ENCODE measurements at regions not wholly inside any gene's neighbourhood (a gene's known extent, or its start where the extent isn't known, plus 50 kb on each side); places are given as distances from the start of the nearest gene placed in this dataset.
A peak's percentile ranks its signal among the peaks of the same experiment; 100 is the strongest.

DNA sequence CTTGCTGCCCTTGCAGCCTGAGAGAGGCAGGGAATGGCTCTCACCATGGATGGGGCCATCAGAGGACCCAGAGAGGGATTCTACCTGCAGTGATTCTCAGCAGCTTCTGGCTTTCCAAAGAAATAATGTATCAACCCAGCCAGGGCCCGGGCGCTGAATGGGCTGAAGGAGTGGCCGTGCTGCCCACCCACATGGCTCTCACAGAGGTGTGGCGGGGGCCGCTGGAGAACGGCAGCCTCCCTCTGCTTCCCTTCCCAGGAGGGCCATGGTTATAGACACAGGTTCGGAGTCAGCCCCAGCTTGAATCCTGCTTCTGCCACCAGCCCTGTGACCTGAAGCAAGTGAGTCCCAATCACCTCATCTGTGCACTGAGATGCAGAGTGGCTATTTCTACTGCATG lies 82.7 kb downstream of the THAP12 start:
- Mint-ChIP-seq H3K36me3 (no peaks in the 10 kb centered on the region), H3K27me3 (peaks cover 2% of the 10 kb centered on the region), H3K9me3 (no peaks in the 10 kb centered on the region), H3K4me1 (peaks cover 2% of the 10 kb centered on the region in 3 donors), H3K27ac (no peak overlapping the region), H3K4me3 (no peak overlapping the region)

DNA sequence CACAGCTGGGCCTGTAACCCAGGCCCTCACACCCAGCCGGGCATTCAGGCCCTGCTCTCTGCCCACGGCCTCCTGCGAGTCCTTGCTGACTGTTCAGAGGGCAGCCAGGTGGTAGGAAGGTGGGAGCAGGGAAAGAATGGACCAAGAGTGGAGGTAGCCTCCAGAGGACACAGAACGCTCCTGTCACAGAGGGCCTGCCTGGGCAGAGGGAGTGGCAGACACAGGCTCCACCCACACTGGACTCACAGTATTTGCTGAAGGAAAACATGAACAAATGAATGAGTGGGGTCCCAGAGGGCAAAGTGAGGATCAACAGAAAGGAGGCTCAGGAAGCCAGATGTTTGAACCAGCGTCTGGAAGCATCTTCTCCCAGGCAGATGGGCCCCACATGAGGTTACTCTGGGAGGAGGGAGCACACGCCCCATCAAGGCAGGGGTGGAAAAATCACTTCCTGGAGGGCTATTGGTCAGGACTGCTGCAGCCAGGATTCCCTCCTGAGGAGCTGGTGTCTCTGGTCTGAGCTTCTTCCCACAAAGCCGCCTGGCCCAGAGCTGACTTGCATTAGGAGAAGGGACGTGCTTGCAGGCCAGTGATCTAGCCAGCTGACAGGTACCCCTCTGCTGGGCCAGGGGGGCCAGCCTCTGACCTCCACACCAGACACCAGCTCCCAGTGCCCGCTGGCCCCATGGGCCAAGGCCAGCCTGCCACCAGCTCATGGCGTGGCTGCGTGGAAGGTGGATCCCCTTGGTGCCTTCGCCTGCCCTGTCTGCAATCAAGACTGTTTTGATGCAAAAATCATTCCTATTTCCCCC lies 84.0 kb downstream of the THAP12 start:
- peak overlapping the region in 1 of 3 donors; percentile 53 for H3K27ac Mint-ChIP-seq
- H3K36me3 Mint-ChIP-seq: no peaks in the 10 kb centered on the region
- no peaks in the 10 kb centered on the region for H3K9me3 Mint-ChIP-seq
- peaks cover 2% of the 10 kb centered on the region for H3K27me3 Mint-ChIP-seq
- no peak overlapping the region for H3K4me3 Mint-ChIP-seq
- H3K4me1 Mint-ChIP-seq: peaks cover 7 to 10% (median 8%) of the 10 kb centered on the region in 3 donors

DNA sequence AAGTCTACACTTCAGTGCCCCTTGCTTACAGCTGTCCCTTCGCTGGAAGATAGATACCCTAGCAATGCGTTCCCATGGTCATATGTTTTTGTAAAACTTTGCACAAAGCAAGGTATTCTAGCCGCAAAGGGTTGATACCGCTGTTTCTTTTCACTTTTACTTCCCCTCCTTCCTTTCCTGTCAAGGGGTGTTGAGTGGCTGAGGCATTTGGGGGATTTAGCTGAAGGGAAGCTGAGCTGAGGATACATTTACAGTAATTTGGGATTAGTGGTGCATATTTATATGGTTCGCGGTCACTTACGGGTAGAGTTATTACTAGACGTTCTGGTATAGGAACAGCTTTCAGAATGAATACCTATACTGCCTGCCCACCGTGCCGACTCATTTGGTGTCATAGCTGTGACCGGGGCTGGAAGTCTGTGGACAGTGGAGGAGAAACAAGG lies 86.9 kb upstream of the WNT11 start:
- peak overlapping the region in 1 of 3 donors; percentile 32 for H3K27ac Mint-ChIP-seq
- H3K36me3 Mint-ChIP-seq: no peaks in the 10 kb centered on the region
- H3K4me1 Mint-ChIP-seq: peaks cover 11 to 17% (median 12%) of the 10 kb centered on the region in 3 donors

DNA sequence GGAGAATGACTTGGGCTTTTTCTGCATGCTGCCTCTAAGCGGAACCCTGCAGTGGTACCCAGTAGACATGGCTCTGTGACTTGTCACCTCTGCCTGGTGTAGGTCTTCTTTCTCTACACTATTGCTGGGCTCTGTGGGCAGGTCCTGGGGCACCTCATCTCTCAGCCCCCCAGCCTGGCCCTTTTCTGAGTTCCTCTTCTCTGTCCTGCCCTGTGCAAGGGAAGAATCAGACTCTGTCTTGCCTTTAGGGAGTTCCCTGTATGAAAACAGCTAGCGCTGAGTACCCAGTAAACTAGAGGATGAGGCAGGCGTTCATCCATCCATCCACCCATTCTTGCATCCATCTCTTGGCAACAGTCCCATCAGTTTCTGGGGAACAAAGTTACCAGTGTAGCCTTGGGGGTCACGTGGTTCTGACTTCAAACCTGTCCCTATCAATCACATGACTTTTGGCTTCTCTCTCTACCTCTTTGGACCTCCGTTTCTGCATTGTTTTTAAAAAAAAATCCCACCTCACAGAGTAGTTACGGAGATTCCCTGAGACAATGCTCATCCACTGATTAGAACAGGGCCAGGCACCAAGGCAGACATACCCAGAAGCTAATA lies 86.4 kb upstream of the WNT11 start:
- Mint-ChIP-seq H3K9me3 (no peaks in the 10 kb centered on the region), H3K36me3 (no peaks in the 10 kb centered on the region), H3K27ac (peak overlapping the region in 1 of 3 donors; percentile 32), H3K4me3 (peak overlapping the region in 3 of 4 donors; percentile 58 to 86 (median 85)), H3K4me1 (peaks cover 14 to 23% (median 15%) of the 10 kb centered on the region in 3 donors), H3K27me3 (peaks cover 4% of the 10 kb centered on the region)

More for the DNA sequence above, 86.9 kb upstream of the WNT11 start:
- Mint-ChIP-seq H3K27me3 (peaks cover 4% of the 10 kb centered on the region), H3K4me3 (peak overlapping the region in 3 of 4 donors; percentile 58 to 86 (median 85)), H3K9me3 (no peaks in the 10 kb centered on the region)

DNA sequence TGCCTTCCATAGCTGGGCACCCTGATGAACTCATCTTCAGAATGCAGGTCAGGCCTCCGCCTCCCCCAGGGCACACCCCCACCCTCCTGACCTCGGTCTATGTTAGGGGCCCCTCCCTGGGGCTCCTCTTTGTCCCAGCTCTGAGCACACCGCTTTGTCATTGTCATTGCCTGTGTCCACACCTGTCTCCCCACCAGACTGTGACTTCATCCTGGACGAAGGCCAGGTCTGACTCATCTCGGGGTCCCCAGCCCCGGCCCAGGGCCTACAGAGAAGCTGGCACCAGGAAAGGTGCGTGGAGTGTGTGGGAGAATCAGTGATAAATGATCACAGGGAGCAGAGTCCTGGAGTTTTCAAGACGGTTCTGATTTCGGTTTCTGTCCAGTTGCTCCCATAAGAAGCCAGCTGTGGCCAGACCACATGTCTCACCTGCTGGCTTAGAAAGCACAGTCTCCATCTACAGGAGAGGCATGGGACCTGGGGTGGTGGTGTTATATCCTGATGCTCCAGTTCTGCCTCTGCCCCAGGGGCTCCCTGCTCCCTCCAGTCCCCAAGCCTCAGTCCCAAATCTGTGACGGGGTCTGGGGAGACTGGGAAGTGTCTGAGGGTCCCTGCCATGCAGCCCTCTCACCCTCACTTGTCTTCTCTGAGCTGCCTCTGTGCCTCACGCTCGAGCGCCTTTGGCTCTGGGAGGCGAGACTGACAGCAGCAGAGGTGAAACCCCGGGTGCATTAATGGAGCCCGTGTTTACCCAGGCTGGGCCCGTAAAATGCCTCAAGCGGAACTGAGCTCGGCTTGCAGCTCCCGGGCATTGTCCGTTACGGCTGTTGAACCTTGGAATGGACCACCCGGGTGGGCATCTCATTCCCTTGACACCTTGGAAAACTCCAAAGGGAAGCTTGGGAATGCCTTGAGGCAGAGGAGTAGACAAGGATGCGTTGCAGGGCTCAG lies 85.5 kb upstream of the WNT11 start:
- Mint-ChIP-seq H3K27ac (peak overlapping the region in 2 of 3 donors; percentile 43 to 59), H3K9me3 (no peaks in the 10 kb centered on the region), H3K36me3 (no peaks in the 10 kb centered on the region), H3K4me3 (peak overlapping the region in 1 of 4 donors; percentile 73), H3K27me3 (peaks cover 4% of the 10 kb centered on the region), H3K4me1 (peaks cover 14 to 24% (median 17%) of the 10 kb centered on the region in 3 donors)

DNA sequence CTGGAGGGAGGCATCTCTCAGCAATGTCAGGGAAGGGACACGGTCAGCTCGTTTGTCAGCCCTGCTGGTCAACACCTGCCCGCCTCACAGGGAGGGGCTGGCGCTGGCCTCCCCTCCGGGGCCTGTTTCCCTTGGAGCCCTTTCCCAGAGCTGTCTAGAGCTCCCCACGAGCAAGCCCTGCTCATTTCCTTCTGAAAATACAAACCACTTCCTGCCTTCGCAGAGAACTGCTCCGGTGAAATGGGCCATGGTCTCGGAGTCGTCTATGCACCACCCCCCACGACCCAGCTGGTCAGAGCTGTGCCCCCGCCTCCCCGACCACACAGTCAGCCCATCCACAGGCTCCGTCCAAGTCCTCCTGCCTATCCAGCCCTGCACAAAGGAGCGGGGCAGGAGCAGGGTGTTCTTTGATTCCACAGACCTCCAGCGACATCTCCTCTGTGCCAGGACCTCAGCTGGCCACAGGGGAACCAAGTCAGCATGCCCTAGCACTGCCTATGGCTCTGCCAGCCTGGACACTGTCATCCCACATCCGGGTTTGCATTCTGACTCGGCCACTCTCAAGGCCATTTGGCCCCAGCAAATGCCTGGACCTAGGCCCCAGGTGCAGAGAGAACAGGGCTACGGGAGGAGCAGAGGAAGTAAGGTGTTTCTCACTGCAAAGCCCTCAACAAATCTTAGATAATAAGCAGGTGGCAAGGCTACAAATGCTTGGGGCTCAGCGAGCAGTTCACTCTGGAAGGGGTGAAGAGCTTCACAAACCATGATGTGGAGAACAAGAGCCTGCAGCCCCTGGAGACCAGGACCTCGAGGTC lies 82.1 kb upstream of the WNT11 start:
- peaks cover 4% of the 10 kb centered on the region for H3K27me3 Mint-ChIP-seq
- H3K9me3 Mint-ChIP-seq: no peaks in the 10 kb centered on the region
- H3K4me3 Mint-ChIP-seq: no peak overlapping the region
- no peaks in the 10 kb centered on the region for H3K36me3 Mint-ChIP-seq
- peak overlapping the region in 1 of 3 donors; percentile 85 for H3K27ac Mint-ChIP-seq
- peaks cover 13 to 23% (median 16%) of the 10 kb centered on the region in 3 donors for H3K4me1 Mint-ChIP-seq

DNA sequence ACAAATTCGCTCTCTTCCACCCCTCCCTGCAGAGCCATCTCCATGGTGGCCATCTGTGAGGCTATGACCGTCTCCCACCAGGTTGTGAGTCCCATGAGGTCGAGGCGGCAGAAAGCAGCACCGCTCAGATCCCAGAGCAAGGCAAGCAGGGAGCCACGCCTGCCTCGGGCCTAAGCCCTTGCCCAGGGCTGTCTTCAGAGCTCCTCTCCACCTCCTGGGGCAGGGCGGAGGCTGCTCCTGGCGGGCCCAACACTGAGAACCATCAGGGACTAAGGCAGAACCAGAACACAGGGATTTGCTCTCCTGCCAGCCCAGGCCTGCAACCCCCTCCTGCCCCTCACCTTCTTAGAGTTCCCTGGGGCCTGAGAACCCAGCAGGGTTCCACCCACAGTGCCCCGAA lies 80.9 kb upstream of the WNT11 start:
- Mint-ChIP-seq H3K4me1 (peaks cover 7 to 14% (median 8%) of the 10 kb centered on the region in 3 donors), H3K27me3 (peaks cover 2% of the 10 kb centered on the region), H3K27ac (no peak overlapping the region), H3K4me3 (peak overlapping the region in 1 of 4 donors; percentile 78), H3K36me3 (no peaks in the 10 kb centered on the region), H3K9me3 (no peaks in the 10 kb centered on the region)

DNA sequence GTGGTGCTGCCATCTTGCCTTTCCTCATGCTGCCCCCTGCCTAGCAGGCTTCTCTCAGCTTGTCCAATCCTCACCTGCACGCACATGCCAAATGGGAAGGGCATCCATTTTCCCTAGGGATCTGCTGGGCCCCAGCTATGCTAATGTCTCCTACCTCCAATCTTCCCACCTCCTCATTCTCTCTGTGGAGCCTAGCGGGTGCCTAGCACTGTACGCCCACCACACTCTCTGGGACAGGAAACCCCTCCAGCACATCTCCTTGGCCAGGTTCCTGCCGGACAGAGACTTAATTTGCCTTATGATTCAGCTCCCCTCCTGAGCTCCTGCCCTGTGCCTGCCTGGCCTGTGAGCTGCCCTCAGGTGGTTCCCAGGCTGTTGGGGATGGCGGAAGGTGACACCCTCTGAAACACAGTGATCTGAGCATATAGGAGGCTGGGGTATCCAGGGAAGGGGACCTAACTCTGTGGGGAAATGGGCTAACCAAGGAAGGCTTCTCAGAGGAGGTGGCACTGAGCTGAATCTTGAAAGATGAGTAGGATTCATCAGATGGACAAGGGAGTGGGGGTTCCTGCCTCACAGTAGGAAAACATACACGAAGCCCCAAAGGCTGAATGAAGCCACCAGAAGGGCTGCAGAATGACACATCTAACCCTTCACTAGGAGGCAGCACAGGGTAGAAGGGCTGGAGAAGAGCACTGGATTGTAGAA lies 79.2 kb upstream of the WNT11 start:
- no peaks in the 10 kb centered on the region for H3K27me3 Mint-ChIP-seq
- no peak overlapping the region for H3K27ac Mint-ChIP-seq
- H3K36me3 Mint-ChIP-seq: no peaks in the 10 kb centered on the region
- H3K9me3 Mint-ChIP-seq: no peaks in the 10 kb centered on the region
- H3K4me1 Mint-ChIP-seq: peaks cover 4 to 10% (median 7%) of the 10 kb centered on the region in 3 donors
- no peak overlapping the region for H3K4me3 Mint-ChIP-seq

DNA sequence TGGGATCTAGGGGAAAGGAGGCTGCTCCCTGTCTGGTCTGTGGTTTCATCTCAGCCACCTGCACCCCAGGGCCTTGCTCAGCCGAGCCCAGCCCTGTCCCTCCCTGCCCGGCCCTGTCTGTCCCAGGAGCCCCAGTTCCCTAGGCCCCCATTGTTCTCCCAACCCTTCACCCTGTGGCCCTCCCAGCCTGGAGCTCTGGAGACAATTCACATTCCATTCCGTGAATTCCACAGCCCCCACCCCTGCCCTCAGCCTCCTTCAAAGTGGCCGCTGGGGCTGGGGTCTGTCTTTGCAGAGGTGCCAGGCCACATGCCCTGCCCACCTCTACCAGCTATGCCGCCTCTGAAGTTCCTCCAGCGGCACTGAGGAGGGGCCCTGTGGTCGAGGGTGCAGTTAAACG lies 77.9 kb upstream of the WNT11 start:
- no peak overlapping the region for H3K4me3 Mint-ChIP-seq
- H3K36me3 Mint-ChIP-seq: no peaks in the 10 kb centered on the region
- H3K27me3 Mint-ChIP-seq: no peaks in the 10 kb centered on the region
- H3K9me3 Mint-ChIP-seq: no peaks in the 10 kb centered on the region
- H3K4me1 Mint-ChIP-seq: peaks cover 4 to 10% (median 7%) of the 10 kb centered on the region in 3 donors
- peak overlapping the region in 1 of 3 donors; percentile 77 for H3K27ac Mint-ChIP-seq

DNA sequence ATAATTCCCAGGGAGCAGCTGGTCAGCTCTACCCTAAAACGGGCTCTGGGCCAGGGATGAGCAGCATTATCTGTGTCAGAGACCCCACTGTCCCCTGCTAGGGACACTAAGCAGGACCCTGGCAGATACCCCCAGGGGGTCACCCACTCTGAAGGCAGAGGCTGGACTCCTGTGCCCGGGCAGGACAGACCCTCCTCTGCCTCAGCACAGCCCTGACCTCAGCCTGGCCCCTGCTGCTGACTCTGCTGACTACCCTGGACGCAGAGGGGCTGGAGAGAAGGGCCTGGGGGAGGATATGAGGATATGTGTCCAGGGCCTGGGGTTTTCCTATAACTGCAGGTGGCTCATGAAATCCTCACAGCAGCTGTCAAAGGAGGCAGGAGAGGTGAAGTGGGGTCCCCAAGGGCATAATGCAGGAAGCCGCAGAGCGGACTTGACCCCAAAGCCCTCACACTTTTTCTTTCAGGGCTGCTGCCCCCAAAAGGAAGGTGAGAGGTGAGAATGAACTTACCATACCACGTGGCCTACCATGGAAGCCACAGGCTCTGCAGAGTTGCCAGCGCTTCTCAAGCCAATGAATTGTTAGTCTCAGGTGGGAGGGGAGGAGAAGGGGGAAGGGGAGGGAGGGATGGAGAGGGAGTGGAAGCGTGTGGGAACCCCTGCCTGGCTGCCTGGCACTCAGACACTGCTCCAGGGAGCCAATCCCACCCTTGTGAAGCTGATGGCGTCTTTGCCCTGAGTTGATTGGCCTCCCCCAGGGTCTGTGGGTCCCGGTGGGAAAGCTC lies 76.7 kb upstream of the WNT11 start:
- Mint-ChIP-seq H3K36me3 (no peaks in the 10 kb centered on the region), H3K4me1 (peaks cover under 1 to 5% (median 4%) of the 10 kb centered on the region in 3 donors), H3K27ac (no peak overlapping the region), H3K9me3 (no peaks in the 10 kb centered on the region), H3K27me3 (no peaks in the 10 kb centered on the region), H3K4me3 (no peak overlapping the region)

DNA sequence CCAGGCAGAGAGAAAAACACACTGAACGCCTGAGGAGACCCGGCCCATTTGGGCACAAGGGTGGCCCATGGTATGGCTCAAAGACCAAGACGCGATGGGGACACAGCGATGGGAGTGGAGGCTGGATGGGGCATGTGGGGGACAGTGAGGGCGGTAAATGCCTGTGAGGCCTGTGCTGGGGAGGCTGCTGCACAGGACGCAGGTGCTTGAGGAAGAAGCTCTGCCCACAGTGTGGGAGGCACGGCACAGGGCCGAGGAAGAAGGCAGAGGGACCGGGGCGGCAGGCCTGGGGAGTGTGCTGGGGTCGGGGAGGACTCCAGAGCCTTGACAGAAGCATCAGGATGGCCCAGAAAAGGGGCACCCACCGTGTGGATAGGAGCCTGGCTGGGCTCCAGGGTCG lies 75.9 kb upstream of the WNT11 start:
- H3K27ac Mint-ChIP-seq: no peak overlapping the region

DNA sequence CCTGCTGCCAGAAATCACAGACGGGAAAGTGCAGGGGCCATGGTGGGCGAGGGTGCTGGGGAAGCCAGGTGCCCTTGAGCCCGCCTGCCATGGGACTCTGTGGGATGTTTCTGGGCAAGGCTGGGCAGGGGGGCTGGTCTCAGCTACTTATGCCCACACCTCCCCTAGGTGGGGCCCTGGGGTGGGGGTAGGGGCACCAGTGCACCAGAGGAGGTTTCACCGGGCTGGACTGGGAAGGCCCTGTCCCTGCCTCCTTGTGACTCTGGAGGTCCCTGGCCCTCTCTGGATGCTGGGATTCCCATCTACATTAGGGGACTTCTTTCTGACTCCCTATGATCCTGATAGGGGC lies 75.2 kb upstream of the WNT11 start:
- no peaks in the 10 kb centered on the region for H3K36me3 Mint-ChIP-seq
- no peaks in the 10 kb centered on the region for H3K27me3 Mint-ChIP-seq
- peaks cover 0 to 3% (median 2%) of the 10 kb centered on the region in 3 donors for H3K4me1 Mint-ChIP-seq
- H3K4me3 Mint-ChIP-seq: no peak overlapping the region
- no peaks in the 10 kb centered on the region for H3K9me3 Mint-ChIP-seq
- no peak overlapping the region for H3K27ac Mint-ChIP-seq

More for the DNA sequence above, 75.9 kb upstream of the WNT11 start:
- Mint-ChIP-seq H3K27me3 (no peaks in the 10 kb centered on the region), H3K36me3 (no peaks in the 10 kb centered on the region), H3K4me1 (peaks cover 0 to 4% (median 2%) of the 10 kb centered on the region in 3 donors), H3K4me3 (no peak overlapping the region), H3K9me3 (no peaks in the 10 kb centered on the region)
